HG03432 (cell line): ENCODE measurements at regions not wholly inside any gene's neighbourhood (a gene's known extent, or its start where the extent isn't known, plus 50 kb on each side); places are given as distances from the start of the nearest gene placed in this dataset.
"Not testable (repeated sequence)": the region's sequence is repeated elsewhere in the genome, so short reads cannot be mapped to it uniquely, and the experiment has no call there.

Source experiments
- ATAC-seq: cut with Tn5 transposase; IDR thresholded peaks from one replicate; pipeline ENCODE4 v1.9.1; 2021; ENCODE audit warnings: mild to moderate bottlenecking, moderate library complexity; ENCODE audit not compliant: unreplicated experiment

- ATAC-seq: no peak
Observed at GRCh38 chr21:28487455-28488070, 505.1 kb downstream of the LTN1 start.

GRCh38 chr21:28485301-28486022, 507.2 kb downstream of the LTN1 start:
- no peak for ATAC-seq

GRCh38 chr21:28483301-28484035, 509.2 kb downstream of the LTN1 start:
- ATAC-seq: no peak

DNA sequence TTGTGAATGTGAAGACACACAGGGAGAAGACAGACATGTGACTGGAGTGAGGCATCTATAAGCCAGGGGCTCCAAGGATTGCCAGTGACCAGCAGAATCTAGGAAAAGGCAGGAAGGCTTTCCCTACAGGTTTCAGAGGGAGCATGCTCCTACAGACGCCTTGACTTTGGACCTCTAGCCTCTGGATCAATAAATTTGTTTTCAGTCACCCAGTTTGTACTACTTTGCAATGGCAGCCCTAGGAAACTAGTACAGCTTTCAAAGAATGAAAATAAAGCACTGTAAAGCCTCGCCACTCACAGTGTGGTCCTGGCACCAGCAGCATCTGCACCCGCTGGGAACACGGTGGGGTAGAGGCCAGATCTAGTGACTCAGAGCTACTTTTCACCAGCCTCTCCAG, 510.0 kb downstream of the LTN1 start:
- no peak for ATAC-seq

DNA sequence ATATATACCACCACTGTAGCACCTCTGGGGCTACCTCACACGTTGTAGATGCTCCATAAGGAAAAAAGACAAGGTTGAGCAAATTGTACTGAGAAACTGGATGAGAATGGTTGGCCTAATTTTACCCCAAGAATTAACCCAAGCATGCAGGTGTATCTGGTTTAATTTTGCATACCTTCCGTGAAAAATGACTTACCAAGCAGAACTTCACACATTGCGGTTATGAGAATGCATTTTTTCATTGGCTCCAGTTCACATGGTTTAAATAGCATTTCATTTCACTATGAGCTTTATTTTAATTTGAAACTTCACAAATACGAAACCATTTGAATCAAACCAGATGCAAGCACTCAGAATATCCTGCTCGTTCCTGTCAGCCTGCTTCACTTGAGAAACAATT, 512.2 kb downstream of the LTN1 start:
- ATAC-seq: peak; percentile 69

- ATAC-seq: peak; percentile 84
Observed at GRCh38 chr21:28473530-28474220, 519.0 kb downstream of the LTN1 start.

DNA sequence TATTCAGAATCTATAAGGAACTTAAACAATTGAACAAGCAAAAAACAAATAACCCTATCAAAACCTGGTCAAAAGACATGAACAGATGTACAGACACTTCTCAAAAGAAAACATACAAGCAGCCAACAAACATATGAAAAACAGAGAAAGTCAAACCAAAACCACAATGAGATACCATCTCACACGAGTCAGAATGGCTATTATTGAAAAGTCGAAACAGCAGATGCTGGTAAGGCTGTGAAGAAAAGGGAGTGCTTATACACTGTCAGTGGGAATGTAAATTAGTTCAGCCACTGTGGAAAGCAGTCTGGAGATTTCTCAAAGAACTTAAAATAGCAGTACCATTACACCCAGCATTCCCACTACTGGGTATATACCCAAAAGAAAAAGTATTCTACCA, 520.1 kb downstream of the LTN1 start:
- ATAC-seq: not testable (repeated sequence)

DNA sequence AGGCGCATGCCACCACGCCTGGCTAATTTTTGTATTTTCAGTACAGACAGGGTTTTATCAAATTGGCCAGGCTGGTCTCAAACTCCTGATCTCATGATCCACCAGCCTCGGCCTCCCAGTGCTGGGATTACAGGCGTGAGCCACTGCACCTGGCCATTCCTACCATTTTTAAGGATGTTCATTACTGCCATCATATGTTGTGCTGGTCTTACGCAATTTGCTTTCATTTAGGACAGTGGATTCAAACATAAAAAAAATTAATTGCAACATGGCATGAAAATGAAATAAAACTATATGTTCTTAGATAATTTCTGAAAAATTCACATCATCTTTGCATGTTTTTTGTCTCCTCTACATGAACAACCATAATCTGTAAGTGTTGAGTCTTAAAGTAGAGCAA, 527.7 kb downstream of the LTN1 start:
- no peak for ATAC-seq

DNA sequence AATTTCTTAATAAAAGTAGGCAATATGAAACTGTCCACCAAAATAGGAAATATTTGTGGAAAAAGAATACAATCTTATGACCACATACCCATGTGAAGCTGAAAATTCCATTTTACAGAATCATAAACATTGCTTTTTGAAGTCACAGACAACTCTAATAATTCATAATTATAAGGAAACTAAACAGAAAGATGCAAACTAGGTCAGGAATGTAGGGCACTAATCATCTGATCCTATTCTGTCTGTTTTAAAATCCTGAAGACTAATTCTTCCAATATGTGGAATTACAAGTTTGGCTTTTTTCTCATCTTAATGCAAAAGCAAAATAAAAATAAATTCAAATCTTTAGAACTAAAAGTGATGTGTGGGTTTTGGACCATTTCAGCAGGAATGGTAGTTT, 528.6 kb downstream of the LTN1 start:
- no peak for ATAC-seq

DNA sequence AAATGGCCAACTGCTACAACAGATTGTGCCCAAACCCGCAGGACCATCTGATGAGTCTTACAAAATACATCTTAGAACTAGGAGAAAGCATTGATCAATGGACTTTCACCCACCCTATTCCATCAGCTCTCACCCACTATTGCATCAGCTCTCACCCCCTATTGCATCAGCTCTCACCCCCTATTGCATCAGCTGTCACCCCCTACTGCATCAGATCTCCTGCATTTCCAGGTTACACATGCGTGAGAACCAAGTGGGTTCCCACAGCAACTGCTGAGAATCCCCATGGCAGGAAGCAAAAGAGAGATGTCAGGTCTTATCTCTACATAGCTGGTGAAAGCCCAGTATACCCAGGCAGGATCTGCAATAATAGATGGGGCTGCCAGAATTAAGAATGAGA, 533.5 kb downstream of the LTN1 start:
- ATAC-seq: no peak

- ATAC-seq: no peak
Observed at GRCh38 chr21:28458446-28458845, 534.2 kb downstream of the LTN1 start.

GRCh38 chr21:28455253-28455600, 537.5 kb downstream of the LTN1 start:
- ATAC-seq: no peak

- ATAC-seq: no peak
Observed at GRCh38 chr21:28454564-28455252, 538.0 kb downstream of the LTN1 start.

- no peak for ATAC-seq
Observed at GRCh38 chr21:28447462-28447861, 545.2 kb downstream of the LTN1 start.

DNA sequence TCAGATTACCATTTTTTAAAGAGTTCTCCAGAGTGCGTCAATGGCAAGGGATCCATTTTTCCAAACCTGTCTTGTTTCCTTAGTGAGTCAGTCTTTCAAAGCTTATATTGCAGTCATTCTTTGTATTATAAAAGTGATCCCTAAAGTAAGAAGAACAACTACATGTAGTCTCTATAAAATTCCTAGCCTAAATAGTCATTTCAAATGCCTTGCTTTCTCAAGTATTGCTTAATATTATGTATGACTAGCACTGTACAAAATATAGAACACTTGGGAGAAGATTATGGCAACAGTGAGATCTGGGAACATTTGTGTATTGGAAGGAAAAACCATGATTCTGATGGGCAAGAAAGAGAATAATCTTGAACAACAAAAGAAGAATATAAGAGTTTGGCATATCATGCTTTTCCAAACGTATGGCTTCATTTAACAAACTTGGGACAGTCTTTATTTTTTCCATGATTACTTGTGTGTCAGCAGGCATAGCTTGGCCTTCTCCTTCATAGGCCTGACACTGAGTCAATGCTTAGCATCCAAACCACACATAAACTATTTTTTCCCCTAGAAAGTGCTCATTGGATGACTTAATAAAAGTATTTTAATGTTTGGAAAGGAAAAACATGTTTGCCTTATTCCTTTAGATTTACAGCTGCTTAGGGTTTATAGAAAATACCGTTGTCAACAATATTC, 547.4 kb downstream of the LTN1 start:
- no peak for ATAC-seq

- ATAC-seq: no peak
Observed at GRCh38 chr21:28444557-28444956, 548.1 kb downstream of the LTN1 start.

DNA sequence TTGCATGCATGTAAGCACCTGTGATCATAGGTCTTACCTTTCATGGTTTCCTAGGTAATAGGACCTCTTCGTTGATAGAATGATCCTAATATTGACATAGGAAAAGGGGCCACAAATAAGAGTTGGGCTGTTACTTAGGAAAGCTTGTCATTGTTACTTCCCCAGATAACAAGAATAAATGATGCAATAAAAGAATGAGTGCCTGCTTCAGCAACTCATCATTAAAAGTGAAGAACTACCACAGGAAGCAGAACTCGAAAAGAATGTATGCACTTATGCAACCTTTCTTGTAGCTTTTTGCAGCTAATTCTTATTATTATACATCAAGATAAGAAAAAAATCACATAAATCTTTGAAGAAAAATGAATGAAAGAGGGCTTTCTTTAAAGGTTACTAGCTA, 548.6 kb downstream of the LTN1 start:
- ATAC-seq: no peak

GRCh38 chr21:28442624-28443023, 550.1 kb downstream of the LTN1 start:
- ATAC-seq: no peak

DNA sequence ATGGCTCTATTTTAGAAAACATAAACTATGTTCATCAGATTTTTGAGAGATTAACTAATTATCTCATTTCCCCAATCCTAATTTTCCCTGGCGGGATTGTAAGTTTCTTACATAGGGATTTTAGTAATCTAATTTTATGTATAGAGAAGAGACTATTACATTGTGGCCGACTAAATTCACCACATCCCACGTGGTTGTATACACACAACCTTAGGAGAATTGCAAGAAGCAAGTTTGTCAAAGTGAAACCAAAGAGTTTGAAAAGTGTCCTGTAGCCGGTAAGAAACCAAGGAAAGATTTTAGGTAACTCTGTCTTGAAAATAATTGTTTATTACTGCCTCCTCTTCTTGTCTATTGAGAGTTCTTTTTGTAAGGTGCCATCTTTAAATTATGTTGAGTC, 550.6 kb downstream of the LTN1 start:
- ATAC-seq: no peak

DNA sequence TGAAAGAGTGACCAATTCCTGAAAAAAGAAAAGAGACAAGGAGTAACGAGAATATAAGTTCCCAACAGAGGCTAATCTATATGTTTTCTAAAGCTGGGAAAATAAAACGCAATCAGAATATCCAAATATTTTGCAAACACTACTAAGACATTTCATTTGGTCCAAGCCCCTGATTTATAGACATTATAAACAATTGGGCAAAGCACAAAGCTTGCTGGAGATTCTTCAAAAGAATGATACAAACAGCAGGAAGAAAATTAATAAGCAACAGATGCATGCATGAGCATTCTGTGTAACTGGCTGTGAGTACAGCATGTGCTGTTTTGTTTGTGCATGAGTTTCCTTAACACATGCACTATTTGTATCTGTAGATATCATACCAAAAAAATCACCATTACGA, 552.9 kb downstream of the LTN1 start:
- ATAC-seq: no peak
